ENCODE measurements at regions not wholly inside any gene's neighbourhood (a gene's known extent, or its start where the extent isn't known, plus 50 kb on each side); places are given as distances from the start of the nearest gene placed in this dataset.
A peak's percentile ranks its signal among the peaks of the same experiment; 100 is the strongest.
"Not testable (repeated sequence)": the region's sequence is repeated elsewhere in the genome, so short reads cannot be mapped to it uniquely, and the experiment has no call there.

- DNase-seq, result no peak
These were observed 103.1 kb upstream of the DAZL start for GRCh38 chr3:16708285-16708684.

GRCh38 chr3:16711691-16712090 lies 106.5 kb upstream of the DAZL start:
- not testable (repeated sequence) for DNase-seq

- DNase-seq, result no peak
These were observed 110.1 kb upstream of the DAZL start for GRCh38 chr3:16715281-16715680.

- DNase-seq, result no peak
These were observed 114.2 kb upstream of the DAZL start for GRCh38 chr3:16719426-16719825.

- no peak for DNase-seq
These were observed 115.2 kb upstream of the DAZL start for GRCh38 chr3:16720367-16720940.

GRCh38 chr3:16721494-16721893 lies 116.3 kb upstream of the DAZL start:
- no peak for DNase-seq

- DNase-seq, result no peak
These were observed 118.8 kb upstream of the DAZL start for GRCh38 chr3:16723978-16724377.

GRCh38 chr3:16724487-16724886 lies 119.3 kb upstream of the DAZL start:
- no peak for DNase-seq

GRCh38 chr3:16725972-16726371 lies 120.7 kb upstream of the DAZL start:
- DNase-seq, result no peak

GRCh38 chr3:16728770-16729745 lies 123.8 kb upstream of the DAZL start:
- no peak for DNase-seq

- no peak for DNase-seq
These were observed 133.2 kb upstream of the DAZL start for GRCh38 chr3:16738451-16738850.

- DNase-seq, result no peak
These were observed 134.4 kb upstream of the DAZL start for GRCh38 chr3:16739541-16740105.

- no peak for DNase-seq
These were observed 135.3 kb upstream of the DAZL start for GRCh38 chr3:16740515-16740914.

GRCh38 chr3:16741103-16741758 lies 136.0 kb upstream of the DAZL start:
- DNase-seq, result no peak

GRCh38 chr3:16741890-16742289 lies 136.7 kb upstream of the DAZL start:
- peak in 2 of 4 experiments; percentile 3 to 16 for DNase-seq

- no peak for DNase-seq
These were observed 138.1 kb upstream of the DAZL start for GRCh38 chr3:16743276-16743675.

- DNase-seq, result no peak
These were observed 125.4 kb upstream of the PLCL2 start for GRCh38 chr3:16759227-16759903.

- no peak for DNase-seq
These were observed 123.2 kb upstream of the PLCL2 start for GRCh38 chr3:16761571-16761970.

- no peak for DNase-seq
These were observed 119.1 kb upstream of the PLCL2 start for GRCh38 chr3:16765661-16766060.

GRCh38 chr3:16767006-16767405 lies 117.7 kb upstream of the PLCL2 start:
- DNase-seq, result no peak

GRCh38 chr3:16768014-16768413 lies 116.7 kb upstream of the PLCL2 start:
- DNase-seq, result peak in 3 of 4 experiments; percentile 17 to 53 (median 18)

GRCh38 chr3:16768956-16769355 lies 115.8 kb upstream of the PLCL2 start:
- no peak for DNase-seq

GRCh38 chr3:16769525-16769924 lies 115.2 kb upstream of the PLCL2 start:
- no peak for DNase-seq

Measured in suppressor macrophage (primary cell).